Cardiac fibroblast (primary cell): ENCODE measurements at regions not wholly inside any gene's neighbourhood (a gene's known extent, or its start where the extent isn't known, plus 50 kb on each side); places are given as distances from the start of the nearest gene placed in this dataset.
"Not testable (repeated sequence)": the region's sequence is repeated elsewhere in the genome, so short reads cannot be mapped to it uniquely, and the experiment has no call there.

Source experiments
- DNase-seq, 2 donors: peaks; one replicate each; pipeline versions ENCODE4 v3.0.0 to v3.0.0-alpha.2; 2010; ENCODE audit warnings: low read depth in 2 of 2
- H3K4me3 ChIP-seq, 2 donors: replicated peaks in 1 of 2; 1 replicate in 1 of 2; 2 replicates in 1 of 2; pipeline ENCODE4 v1.5.1; 2011; ENCODE audit warnings: low read depth in 2 of 2, low read length in 2 of 2, mild to moderate bottlenecking in 2 of 2, moderate library complexity in 1 of 2
- CTCF ChIP-seq: IDR thresholded peaks from one replicate; pipeline ENCODE4 v1.5.1; 2011; ENCODE audit warnings: low read depth, mild to moderate bottlenecking, low read length, inconsistent platforms

GRCh38 chr2:57205241-57205640 lies 841.4 kb upstream of the VRK2 start:
- no peak for TF ChIP-seq CTCF
- DNase-seq, result no peak

GRCh38 chr2:57207191-57207590 lies 839.4 kb upstream of the VRK2 start:
- no peak overlapping the region for H3K4me3 ChIP-seq
- DNase-seq, result peak in 1 of 2 donors; percentile 15
- no peak for TF ChIP-seq CTCF

More at GRCh38 chr2:57205241-57205640, 841.4 kb upstream of the VRK2 start:
- no peak overlapping the region for H3K4me3 ChIP-seq

GRCh38 chr2:57209799-57210198 lies 836.8 kb upstream of the VRK2 start:
- TF ChIP-seq CTCF, result no peak
- no peak for DNase-seq
- H3K4me3 ChIP-seq, result no peak overlapping the region

GRCh38 chr2:57210855-57211254 lies 835.8 kb upstream of the VRK2 start:
- DNase-seq, result no peak
- TF ChIP-seq CTCF, result no peak
- H3K4me3 ChIP-seq, result no peak overlapping the region

- TF ChIP-seq CTCF, result no peak
- no peak overlapping the region for H3K4me3 ChIP-seq
Measured at GRCh38 chr2:57217013-57217412, 829.6 kb upstream of the VRK2 start.

GRCh38 chr2:57218206-57218605 lies 828.4 kb upstream of the VRK2 start:
- no peak for TF ChIP-seq CTCF
- H3K4me3 ChIP-seq, result no peak overlapping the region
- DNase-seq, result no peak

More at GRCh38 chr2:57217013-57217412, 829.6 kb upstream of the VRK2 start:
- DNase-seq, result no peak

- H3K4me3 ChIP-seq, DNase-seq: not testable (repeated sequence)
Measured at GRCh38 chr2:57229706-57230105, 816.9 kb upstream of the VRK2 start.

- DNase-seq, H3K4me3 ChIP-seq: not testable (repeated sequence)
Measured at GRCh38 chr2:57232341-57232740, 814.3 kb upstream of the VRK2 start.

- not testable (repeated sequence) for DNase-seq
Measured at GRCh38 chr2:57251495-57251894, 795.1 kb upstream of the VRK2 start.

GRCh38 chr2:57276408-57276807 lies 770.2 kb upstream of the VRK2 start:
- not testable (repeated sequence) for H3K4me3 ChIP-seq, DNase-seq

More at GRCh38 chr2:57251495-57251894, 795.1 kb upstream of the VRK2 start:
- not testable (repeated sequence) for H3K4me3 ChIP-seq
